ENCODE measurements at regions not wholly inside any gene's neighbourhood (a gene's known extent, or its start where the extent isn't known, plus 50 kb on each side); places are given as distances from the start of the nearest gene placed in this dataset.

GRCh38 chr7:69185170-69185569, 413.1 kb upstream of the AUTS2 start:
- TF ChIP-seq, protein P1, sequence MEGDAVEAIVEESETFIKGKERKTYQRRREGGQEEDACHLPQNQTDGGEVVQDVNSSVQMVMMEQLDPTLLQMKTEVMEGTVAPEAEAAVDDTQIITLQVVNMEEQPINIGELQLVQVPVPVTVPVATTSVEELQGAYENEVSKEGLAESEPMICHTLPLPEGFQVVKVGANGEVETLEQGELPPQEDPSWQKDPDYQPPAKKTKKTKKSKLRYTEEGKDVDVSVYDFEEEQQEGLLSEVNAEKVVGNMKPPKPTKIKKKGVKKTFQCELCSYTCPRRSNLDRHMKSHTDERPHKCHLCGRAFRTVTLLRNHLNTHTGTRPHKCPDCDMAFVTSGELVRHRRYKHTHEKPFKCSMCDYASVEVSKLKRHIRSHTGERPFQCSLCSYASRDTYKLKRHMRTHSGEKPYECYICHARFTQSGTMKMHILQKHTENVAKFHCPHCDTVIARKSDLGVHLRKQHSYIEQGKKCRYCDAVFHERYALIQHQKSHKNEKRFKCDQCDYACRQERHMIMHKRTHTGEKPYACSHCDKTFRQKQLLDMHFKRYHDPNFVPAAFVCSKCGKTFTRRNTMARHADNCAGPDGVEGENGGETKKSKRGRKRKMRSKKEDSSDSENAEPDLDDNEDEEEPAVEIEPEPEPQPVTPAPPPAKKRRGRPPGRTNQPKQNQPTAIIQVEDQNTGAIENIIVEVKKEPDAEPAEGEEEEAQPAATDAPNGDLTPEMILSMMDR (IDR thresholded peaks at IDR 0.05), result no peak
- no peak for TF ChIP-seq POLR2A (IDR thresholded peaks at IDR 0.05)
